HG02798 (cell line): ENCODE measurements at regions not wholly inside any gene's neighbourhood (a gene's known extent, or its start where the extent isn't known, plus 50 kb on each side); places are given as distances from the start of the nearest gene placed in this dataset.
A peak's percentile ranks its signal among the peaks of the same experiment; 100 is the strongest.
"Not testable (repeated sequence)": the region's sequence is repeated elsewhere in the genome, so short reads cannot be mapped to it uniquely, and the experiment has no call there.

Experiments used
- ATAC-seq: cut with Tn5 transposase; IDR thresholded peaks from one replicate; pipeline ENCODE4 v1.9.1; 2021; ENCODE audit warnings: mild to moderate bottlenecking; ENCODE audit not compliant: unreplicated experiment, poor library complexity

GRCh38 chr3:8380904-8381704 lies 120.5 kb upstream of the LMCD1 start:
- ATAC-seq, result no peak

DNA sequence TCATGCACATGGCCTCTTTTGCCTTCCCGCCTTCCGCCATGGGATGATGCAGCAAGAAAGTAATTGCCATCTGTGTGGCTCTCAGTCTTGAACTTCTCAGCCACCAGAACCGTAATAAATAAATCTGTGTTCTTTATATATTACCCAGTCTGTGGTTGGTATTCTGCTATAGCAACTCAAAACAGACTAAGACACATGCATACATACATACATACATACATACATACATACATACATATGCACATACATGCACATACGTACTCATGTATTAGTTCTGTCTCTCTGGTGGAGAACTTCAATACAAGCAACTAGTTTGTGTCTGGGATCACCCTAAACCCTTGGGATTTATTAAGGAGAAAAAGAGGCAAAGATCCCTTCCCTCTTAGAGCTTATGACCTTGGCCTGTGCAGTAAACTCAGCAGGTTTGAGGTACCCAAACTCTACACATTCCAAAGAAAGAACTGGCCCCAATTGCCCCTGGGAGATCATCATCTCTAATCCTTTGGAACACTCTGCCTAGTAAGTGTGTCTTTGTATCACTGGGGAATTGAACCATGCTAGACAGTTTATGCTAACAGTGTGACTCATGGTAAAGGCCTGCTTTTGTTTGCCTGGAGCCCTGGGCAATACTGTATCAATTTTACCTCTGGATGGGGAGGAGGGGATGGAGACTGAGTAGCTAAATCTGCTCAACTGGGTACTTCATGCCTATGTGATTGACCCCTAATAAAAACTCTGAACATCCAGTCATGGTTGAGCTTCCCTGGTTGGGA lies 115.6 kb upstream of the LMCD1 start:
- no peak for ATAC-seq

- ATAC-seq, result no peak
These were observed 114.1 kb upstream of the LMCD1 start for GRCh38 chr3:8387571-8387970.

DNA sequence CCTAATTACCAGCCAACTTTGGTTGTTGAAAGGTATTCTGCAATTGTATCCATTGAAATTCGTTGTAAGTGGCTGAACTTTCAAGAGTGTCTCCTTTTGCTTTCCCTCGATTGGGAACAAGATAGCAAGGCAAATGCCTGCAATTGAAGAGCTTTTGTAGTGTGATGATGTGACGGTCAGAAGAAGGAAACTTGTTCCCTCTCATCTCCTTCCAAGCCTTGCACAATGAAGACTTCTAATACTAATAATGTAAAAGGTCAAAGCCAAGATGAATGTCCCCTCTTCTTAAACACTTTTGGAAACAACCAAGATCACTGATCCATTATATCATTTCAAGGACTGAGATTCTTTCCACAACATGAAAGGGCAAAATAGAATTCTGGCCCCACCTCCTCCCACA lies 101.9 kb upstream of the LMCD1 start:
- ATAC-seq, result no peak

DNA sequence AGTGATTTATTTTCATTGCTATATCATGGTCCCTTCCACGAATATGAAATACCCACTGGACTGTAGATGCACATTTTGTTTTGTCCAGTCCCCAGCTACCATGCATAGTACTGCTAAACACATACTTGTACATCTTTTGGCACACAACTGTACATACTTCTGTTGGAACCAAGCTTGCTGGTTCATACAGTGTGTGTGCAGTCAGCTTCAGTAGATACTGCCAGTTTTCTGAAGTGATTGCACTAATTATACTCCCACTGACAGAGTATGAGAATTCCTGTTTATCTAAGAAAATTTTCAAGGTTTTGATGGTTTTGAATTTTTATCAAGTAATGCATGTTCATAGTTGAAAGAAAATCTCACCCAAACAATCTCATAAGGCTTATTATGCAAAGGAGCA lies 100.7 kb upstream of the LMCD1 start:
- no peak for ATAC-seq

DNA sequence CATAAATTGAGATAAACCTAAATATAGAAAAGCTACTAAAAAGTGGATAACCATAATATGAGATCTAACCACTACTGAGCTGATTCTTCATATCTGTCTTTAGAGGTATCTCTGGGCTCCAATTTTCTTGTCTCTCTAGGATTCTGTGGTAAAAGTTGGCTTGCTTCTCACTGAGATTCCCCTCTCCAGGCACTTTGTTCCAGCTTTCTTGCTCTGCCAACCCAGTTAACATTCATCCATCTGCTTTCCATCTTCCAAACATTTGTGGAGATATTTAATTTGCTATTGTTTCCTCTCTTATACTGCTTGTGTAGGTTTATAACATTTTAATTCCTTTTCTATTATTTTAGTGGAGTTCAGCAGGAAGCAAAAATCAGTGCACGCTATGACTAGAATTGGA lies 97.6 kb upstream of the LMCD1 start:
- ATAC-seq, result no peak

DNA sequence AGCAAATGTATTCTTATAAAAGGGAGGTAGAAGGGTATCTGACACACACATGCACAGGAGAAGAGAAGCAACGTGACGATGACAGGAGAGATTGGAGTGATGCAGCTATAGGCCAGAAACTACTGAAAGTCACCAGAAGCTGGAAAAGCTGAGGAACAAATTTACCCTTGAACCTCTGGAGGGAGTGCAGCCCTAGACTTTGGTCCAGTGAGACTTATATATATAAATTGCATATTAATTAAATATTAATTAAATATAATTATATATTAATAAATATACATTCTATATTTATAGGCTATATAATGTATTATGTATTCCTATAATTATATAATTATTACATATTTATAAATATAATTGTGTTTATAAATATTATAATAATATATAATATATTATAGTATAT lies 96.5 kb upstream of the LMCD1 start:
- ATAC-seq, result no peak

- no peak for ATAC-seq
These were observed 95.1 kb upstream of the LMCD1 start for GRCh38 chr3:8406479-8406878.

DNA sequence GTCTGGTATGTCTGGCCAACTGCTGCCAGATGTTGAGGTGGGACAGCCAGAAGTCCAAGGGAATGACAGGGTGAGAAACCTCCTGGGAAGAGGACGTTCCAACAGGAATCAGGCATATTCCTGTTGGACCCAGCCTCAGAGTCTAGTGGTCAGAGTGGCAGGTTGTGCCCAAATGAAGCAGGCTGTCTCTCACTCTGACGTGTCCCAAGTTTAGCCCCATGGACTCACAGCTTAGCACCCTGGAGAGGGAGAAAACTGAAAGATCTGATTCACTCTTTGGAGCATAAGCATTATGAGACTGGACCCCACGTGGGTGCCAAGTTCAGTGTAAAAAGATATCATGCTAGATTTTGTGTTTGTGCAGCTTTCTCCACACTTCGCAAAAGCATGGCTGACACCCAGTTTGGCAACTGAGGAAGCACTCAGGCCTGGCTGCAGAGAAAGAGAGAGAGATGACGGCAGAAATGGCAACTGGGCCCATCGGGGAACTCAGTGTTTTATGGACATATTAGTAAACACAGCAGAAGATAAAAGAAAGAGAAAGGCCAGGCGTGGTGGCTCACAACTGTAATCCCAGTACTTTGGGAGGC lies 88.2 kb upstream of the LMCD1 start:
- ATAC-seq, result no peak

DNA sequence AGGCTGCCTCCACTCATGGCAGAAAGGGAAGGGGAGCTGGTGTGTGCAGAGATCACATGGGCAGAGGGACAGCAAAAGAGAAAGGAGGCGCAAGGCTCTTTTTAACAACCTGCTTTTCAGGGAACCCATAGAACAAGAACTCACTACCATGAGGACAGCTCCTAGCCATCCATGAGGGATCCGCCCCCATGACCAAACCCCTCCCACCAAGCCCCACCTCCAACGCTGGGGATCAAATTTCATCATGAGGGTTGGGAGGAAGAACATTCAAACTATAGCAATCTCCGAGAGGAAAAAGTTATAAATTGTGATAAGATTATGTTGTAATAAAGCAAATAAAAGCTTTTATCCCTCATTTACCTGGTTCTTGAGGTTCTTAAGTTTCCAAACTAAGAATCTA lies 84.7 kb upstream of the LMCD1 start:
- peak; percentile 76 for ATAC-seq

GRCh38 chr3:8420612-8421011 lies 81.0 kb upstream of the LMCD1 start:
- no peak for ATAC-seq

DNA sequence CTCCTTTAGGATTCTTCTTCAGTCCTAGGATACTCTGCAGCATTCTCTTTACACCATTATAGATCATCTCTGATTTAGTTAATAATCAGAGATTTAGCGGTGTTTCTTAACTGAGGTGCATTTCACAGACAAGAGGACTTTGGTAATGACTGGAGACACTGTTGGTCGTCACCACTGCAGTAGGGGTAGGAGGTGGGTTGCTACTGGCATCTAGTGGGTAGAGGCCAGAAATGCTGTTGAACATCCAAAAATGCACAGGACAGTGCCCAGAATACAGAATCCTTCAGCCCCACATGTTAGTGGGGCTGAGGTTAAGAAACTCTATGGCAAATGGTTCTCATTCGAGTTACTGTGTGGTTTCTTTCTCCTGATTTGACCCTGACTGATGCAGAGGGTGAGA lies 80.4 kb upstream of the LMCD1 start:
- ATAC-seq, result no peak

GRCh38 chr3:8421711-8422110 lies 79.9 kb upstream of the LMCD1 start:
- no peak for ATAC-seq

DNA sequence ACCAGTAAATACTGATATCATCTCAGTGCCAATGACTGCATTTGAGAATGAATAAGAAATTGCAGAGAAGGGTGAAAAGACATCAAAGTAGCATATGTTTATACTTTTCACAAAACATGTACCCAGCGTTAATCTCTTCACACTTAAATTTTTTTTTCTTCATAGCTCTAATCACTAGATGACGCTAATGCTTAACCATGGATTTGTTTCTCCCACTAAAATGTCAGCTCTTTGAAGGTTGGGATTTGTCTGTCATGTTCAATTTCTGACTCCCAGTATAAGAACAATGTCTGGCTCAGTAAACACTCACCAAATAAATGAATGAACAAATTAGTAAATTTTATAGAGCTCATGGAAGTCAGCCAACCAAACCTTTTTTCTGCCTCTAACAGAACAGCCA lies 78.3 kb upstream of the LMCD1 start:
- no peak for ATAC-seq

DNA sequence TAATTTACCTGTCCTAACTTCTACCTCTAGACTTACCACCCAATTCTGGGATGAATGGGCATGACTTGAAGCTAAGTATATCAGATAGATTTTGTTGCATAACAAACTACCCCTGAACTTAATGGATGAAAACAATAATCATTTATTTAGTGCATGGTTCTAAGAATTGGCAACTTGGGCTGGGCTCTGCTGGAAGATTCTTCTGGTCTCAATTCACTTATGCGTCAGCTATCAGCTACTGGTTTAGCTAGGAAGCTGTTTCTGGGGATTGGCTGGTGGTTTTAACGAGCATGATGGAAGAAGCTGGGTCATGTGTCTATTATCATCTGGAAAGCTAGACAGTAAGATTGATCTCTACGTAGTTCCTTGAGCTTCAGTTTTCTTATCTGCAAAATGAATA lies 77.3 kb upstream of the LMCD1 start:
- ATAC-seq, result no peak

DNA sequence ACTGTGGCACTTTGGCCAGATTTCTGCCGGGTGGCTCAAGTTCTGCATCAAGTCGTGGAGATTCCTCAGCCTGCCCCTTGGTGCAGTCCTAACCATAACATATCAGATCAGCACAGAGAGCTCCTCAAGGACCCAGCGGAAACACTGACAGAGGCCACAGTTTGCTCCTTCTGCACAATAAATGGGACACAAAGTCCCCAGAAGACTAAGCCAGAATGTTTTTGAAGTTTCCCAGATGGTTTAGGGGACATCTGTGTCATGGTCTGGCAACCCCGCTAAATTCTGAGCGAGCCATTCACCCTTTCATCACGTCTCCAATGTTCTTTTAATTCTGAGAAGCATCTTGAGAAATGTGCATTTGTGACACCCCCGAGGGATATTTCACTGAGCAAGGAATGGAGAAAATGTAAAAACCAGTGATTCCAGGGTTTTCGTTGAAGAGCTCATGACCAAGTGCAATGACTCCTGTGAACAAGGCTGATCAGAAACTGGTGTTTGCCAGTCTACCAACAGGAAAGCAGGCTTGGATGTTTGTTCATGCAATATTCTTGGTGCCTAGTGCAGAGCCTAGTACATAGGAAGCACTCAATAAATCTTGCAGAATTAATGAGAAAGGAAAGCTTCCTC lies 64.8 kb upstream of the LMCD1 start:
- ATAC-seq, result no peak

GRCh38 chr3:8438507-8439079 lies 63.0 kb upstream of the LMCD1 start:
- ATAC-seq, result no peak

- ATAC-seq, result not testable (repeated sequence)
These were observed 61.5 kb upstream of the LMCD1 start for GRCh38 chr3:8440142-8440541.

DNA sequence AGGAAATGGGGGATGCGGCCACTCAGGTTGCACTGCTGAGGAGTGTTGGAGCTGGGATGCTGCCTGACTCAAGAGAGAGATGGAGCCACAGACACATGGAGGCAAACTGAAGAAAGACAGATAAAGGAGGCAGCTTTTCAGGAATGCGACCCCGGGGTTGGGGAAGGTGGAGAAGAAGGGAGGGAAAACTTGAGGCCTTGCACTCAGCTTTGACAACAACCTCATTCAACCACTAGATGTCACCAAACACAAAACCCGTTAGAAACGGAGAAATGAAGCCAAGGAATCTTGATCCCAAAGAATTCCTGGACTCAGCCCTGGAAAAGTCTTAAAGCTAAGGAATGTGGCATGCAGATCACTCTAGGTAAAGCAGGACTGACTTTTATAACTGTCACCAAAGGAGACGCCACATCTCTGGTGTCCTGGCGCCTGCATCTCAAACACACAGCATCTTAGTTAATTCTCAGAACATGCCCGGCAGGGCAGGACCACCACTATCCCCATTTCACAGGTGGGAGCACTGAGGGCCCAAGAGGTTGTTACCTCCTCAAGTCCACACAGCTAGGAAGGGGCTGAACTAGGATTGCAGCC lies 59.6 kb upstream of the LMCD1 start:
- no peak for ATAC-seq

- ATAC-seq, result no peak
These were observed 58.5 kb upstream of the LMCD1 start for GRCh38 chr3:8442993-8443650.
